ENCODE measurements at regions not wholly inside any gene's neighbourhood (a gene's known extent, or its start where the extent isn't known, plus 50 kb on each side); places are given as distances from the start of the nearest gene placed in this dataset.
A peak's percentile ranks its signal among the peaks of the same experiment; 100 is the strongest.

DNA sequence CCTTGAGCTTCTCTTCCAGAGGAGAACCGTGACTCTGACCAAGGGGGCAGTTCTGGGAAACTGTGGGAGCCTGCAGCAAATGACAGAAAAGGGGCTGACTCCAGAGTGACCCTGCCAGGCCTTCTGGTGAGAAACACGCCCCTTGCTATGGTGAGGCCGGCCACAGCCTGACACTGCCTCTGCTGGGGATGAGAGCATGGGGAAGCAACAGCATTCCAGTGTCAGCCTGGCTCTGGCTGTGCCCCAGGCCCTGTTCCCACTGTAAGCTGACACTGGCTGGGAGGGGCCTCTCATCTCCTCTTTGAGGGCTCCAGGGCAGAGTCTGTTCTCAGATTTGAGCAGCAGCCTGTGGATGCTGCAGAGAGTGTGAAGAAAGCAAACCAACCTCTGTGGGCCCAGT is 180.0 kb upstream of the IL12B start:
- DNase-seq (ENCODE audit: low read depth): no peak
- TF ChIP-seq, protein P1, sequence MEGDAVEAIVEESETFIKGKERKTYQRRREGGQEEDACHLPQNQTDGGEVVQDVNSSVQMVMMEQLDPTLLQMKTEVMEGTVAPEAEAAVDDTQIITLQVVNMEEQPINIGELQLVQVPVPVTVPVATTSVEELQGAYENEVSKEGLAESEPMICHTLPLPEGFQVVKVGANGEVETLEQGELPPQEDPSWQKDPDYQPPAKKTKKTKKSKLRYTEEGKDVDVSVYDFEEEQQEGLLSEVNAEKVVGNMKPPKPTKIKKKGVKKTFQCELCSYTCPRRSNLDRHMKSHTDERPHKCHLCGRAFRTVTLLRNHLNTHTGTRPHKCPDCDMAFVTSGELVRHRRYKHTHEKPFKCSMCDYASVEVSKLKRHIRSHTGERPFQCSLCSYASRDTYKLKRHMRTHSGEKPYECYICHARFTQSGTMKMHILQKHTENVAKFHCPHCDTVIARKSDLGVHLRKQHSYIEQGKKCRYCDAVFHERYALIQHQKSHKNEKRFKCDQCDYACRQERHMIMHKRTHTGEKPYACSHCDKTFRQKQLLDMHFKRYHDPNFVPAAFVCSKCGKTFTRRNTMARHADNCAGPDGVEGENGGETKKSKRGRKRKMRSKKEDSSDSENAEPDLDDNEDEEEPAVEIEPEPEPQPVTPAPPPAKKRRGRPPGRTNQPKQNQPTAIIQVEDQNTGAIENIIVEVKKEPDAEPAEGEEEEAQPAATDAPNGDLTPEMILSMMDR (IDR thresholded peaks at IDR 0.05; ENCODE audit: insufficient read depth, low read depth, low read length, missing control alignments): no peak
- no peak overlapping the region for H3K4me3 ChIP-seq (ENCODE audit: low read depth, low read length)

DNA sequence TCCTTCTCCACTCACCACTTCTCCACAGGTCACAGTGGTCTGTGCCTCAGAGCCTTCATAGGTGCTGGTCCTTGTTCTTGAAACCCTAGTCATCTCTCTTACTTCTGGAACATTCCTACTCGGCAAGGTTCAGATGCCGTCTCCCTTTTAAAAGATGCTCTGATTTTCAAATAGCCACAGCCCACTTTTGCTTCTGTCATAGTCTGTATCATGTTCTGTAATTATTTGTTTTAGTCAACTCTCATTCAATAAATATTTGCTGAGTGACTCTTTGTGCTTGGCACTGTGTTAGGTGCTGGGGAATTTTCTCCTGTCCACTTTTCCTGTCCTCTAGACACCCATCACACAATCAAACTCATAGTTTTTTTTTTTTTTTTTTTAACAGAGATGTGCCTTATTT is 181.3 kb upstream of the IL12B start:
- no peak for DNase-seq (ENCODE audit: low read depth)
- H3K4me3 ChIP-seq (ENCODE audit: low read depth, low read length): no peak overlapping the region
- TF ChIP-seq, protein P1 (IDR thresholded peaks at IDR 0.05; ENCODE audit: insufficient read depth, low read depth, low read length, missing control alignments): no peak

DNA sequence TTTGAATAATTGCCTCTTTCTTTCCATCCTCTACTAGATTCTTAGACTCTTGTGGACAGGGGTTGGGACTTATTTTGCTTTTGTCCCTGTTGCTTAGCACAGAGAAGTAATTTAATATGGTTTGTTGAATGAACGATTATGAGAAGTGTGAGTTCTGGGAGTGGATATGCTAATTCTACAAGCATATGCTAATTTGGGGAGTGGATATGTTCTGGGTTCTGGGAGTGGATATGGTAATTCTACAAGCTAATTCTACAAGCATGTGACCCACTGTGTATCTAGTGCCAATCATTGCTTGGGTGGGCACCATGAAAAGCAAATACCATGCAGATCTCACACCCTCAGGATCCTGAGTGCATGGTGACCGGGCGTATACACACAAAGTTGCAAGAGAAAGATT is 181.8 kb upstream of the IL12B start:
- H3K4me3 ChIP-seq (ENCODE audit: low read depth, low read length): no peak overlapping the region
- DNase-seq (ENCODE audit: low read depth): no peak
- TF ChIP-seq, protein P1 (IDR thresholded peaks at IDR 0.05; ENCODE audit: insufficient read depth, low read depth, low read length, missing control alignments): no peak

DNA sequence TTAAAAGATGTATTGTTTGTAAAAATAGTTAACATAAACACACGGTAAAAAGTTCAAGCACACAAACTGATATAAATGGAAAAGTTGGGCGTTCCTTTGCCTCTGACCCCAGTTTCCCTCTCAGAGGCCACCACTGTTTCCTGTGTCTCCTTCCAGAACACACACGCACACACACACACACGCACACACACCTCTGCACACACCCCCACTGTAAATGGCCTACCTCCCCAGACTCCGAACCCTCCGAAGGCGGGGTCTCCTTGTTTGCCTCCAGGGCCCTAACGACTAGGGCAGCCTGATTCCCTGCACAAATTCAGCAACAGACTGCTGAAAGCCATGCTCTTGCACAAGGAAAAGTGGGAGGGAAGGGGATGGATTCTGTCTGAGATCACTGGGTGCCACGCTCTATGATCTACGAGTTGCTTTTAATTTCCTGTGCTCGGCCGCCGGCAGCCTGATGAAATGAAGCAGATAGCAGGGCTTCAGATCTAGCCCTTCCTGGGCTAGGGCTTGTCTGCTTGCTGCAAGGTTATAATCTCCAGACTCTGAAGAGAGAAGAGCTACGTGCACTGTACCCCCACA is 184.0 kb upstream of the IL12B start:
- no peak overlapping the region for H3K4me3 ChIP-seq (ENCODE audit: low read depth, low read length)
- DNase-seq (ENCODE audit: low read depth): no peak
- TF ChIP-seq, protein P1 (IDR thresholded peaks at IDR 0.05; ENCODE audit: insufficient read depth, low read depth, low read length, missing control alignments): no peak

DNA sequence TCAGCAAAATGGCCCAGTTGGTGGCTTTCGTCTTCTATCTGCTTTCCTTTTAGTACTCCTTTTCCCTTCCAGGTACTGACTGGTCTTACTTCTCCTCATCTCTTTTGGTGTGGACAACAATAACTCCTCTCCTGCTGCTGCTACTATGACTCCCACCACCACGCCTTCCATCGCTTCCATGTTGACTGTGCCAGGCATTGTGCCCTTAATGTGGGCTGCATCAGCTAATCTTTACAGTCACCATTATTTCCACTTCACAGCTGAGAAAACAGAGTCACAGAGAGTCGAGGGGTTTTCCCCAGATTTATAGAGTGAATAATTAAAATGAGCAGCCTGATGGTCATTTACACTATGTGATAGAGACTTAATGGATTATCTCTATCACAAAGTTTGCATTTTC is 184.9 kb upstream of the IL12B start:
- TF ChIP-seq, protein P1 (IDR thresholded peaks at IDR 0.05; ENCODE audit: insufficient read depth, low read depth, low read length, missing control alignments): no peak
- no peak overlapping the region for H3K4me3 ChIP-seq (ENCODE audit: low read depth, low read length)
- no peak for DNase-seq (ENCODE audit: low read depth)

DNA sequence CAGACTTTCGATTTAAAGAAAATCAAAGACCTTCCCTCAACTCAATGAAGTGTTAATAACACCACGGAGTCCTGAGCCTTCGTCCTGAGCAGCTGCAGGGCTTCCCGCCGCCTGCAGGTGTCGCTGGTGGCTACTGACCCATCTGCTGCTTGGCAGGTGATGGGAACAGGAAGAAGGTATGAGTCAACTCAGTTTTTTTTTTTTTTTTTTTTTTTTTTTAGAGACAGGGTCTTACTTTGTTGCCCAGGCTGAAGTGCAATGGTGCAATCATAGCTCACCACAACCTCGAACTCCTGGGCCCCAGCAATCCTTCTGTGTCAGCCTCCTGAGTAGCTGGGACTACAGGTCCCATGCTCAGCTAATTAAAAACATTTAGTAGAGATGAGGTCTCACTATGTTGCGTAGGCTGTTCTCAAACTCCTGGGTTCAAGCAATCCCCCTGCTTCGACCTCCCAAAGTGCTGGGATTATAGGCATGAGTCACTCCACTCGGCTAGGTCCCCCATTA is 185.7 kb upstream of the IL12B start:
- TF ChIP-seq, protein P1 (IDR thresholded peaks at IDR 0.05; ENCODE audit: insufficient read depth, low read depth, low read length, missing control alignments): peak; percentile 87

DNA sequence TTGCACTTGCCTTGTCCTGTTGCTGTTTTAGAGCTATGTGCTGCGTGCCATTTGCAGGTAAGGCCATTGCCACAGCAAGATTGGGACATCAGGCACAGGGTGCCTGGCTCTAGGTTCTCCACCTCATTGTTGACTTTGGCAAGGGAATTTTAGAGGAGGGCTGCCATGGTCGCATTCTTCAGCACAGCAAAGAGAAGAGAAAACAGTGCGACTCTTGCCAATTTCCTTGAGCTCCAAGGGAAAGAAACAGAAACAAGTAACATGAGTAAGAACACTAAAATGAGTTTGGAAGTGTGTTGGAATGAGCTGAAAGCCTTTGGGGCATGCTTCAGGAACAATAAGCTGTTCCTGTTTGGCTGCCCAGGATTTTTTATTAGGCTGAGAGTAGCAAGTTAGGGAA is 188.1 kb upstream of the IL12B start:
- no peak for DNase-seq (ENCODE audit: low read depth)
- no peak overlapping the region for H3K4me3 ChIP-seq (ENCODE audit: low read depth, low read length)
- TF ChIP-seq, protein P1 (IDR thresholded peaks at IDR 0.05; ENCODE audit: insufficient read depth, low read depth, low read length, missing control alignments): no peak

More for the DNA sequence above, 185.7 kb upstream of the IL12B start:
- peak; percentile 79 for DNase-seq (ENCODE audit: low read depth)
- no peak overlapping the region for H3K4me3 ChIP-seq (ENCODE audit: low read depth, low read length)

All from GM12865 (cell line).